ENCODE measurements at regions not wholly inside any gene's neighbourhood (a gene's known extent, or its start where the extent isn't known, plus 50 kb on each side); places are given as distances from the start of the nearest gene placed in this dataset.

DNA sequence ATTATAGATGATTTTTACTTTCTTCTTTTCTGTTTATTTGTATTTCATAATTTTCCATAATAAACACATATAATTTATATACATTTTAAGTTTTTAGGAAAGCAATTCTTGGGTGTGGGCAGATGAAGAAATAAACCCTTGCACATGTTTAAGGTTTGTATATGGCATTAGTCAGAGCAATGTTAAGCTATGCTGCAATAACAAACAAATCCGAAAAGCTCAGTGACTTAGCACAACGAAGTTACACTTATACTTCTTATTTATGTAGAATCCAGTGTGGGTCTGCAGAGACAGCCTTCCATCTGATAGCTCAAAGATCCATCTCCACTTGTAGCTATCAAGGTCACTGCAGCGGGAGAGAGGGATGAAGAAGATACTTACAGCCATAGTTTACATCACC, 68.5 kb upstream of the BARX2 start:
- TF ChIP-seq, protein P1, sequence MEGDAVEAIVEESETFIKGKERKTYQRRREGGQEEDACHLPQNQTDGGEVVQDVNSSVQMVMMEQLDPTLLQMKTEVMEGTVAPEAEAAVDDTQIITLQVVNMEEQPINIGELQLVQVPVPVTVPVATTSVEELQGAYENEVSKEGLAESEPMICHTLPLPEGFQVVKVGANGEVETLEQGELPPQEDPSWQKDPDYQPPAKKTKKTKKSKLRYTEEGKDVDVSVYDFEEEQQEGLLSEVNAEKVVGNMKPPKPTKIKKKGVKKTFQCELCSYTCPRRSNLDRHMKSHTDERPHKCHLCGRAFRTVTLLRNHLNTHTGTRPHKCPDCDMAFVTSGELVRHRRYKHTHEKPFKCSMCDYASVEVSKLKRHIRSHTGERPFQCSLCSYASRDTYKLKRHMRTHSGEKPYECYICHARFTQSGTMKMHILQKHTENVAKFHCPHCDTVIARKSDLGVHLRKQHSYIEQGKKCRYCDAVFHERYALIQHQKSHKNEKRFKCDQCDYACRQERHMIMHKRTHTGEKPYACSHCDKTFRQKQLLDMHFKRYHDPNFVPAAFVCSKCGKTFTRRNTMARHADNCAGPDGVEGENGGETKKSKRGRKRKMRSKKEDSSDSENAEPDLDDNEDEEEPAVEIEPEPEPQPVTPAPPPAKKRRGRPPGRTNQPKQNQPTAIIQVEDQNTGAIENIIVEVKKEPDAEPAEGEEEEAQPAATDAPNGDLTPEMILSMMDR (IDR thresholded peaks at IDR 0.05; ENCODE audit: partially characterized antibody, unreplicated experiment): no peak
- Mint-ChIP-seq H3K27ac (ENCODE audit: unreplicated experiment) (no peak overlapping the region), H3K9me3 (ENCODE audit: unreplicated experiment) (peaks cover 3% of the 10 kb centered on the region), H3K36me3 (ENCODE audit: unreplicated experiment) (peaks cover 11% of the 10 kb centered on the region), H3K4me3 (ENCODE audit: unreplicated experiment) (no peak overlapping the region), H3K27me3 (ENCODE audit: unreplicated experiment) (peaks cover 2% of the 10 kb centered on the region), H3K4me1 (ENCODE audit: low read depth, unreplicated experiment) (no peaks in the 10 kb centered on the region)
- DNase-seq: no peak

DNA sequence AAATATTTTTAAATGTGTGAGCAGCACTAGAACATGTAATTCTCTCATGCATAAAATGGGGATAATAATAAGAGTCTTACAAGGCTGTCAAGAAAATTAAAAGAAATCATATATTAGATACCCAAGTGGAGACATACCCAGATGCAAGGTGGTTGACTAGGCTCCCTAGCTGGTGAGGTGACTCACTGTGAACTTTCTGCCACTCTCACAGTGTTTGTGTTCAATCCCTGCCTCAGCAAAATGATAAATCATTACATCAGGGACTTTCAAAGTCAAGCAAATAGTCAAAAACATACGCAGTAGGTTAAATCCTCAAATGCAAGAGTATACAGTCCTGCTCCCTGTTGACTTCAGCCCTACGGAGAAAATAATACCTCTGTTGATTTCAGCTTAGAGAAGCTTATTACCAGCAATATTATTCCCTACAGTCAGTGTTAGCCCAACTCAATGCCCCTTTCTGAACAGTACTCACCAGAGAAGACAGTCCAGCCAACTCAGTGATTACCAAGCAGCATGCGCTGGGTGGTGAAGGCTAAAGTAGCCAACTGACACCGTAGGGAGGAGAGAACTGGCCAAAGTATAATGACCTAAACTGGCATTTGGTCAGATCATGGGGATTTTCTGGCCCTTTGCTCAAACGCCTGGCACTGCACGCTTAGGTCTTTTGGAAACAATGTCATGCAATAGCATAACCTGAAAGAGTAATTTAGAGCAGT, 73.1 kb upstream of the BARX2 start:
- no peaks in the 10 kb centered on the region for H3K9me3 Mint-ChIP-seq (ENCODE audit: unreplicated experiment)
- no peak overlapping the region for H3K27ac Mint-ChIP-seq (ENCODE audit: unreplicated experiment)
- H3K36me3 Mint-ChIP-seq (ENCODE audit: unreplicated experiment): no peaks in the 10 kb centered on the region
- H3K4me1 Mint-ChIP-seq (ENCODE audit: low read depth, unreplicated experiment): no peaks in the 10 kb centered on the region
- DNase-seq: no peak
- peaks cover 2% of the 10 kb centered on the region for H3K27me3 Mint-ChIP-seq (ENCODE audit: unreplicated experiment)
- H3K4me3 Mint-ChIP-seq (ENCODE audit: unreplicated experiment): no peak overlapping the region
- TF ChIP-seq, protein P1 (IDR thresholded peaks at IDR 0.05; ENCODE audit: partially characterized antibody, unreplicated experiment): no peak

DNA sequence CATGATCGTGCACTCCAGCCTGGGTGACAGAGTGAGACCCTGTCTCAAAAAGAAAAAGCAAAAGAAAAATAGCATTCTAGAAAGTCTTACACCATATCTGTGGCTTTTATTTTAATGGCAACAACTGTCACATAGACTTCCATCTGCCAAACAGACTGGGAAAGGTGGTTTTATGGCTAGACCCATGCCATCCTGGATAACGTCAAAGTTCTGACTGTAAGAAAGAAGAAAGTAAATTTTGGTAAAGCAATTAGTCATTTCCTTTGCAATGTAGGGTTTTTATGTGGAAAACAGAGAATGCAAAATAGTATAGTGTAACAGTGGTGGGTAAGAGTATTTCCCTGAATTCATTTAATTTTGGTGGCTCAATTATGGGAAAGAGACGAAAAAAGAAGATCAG, 75.5 kb upstream of the BARX2 start:
- no peaks in the 10 kb centered on the region for H3K36me3 Mint-ChIP-seq (ENCODE audit: unreplicated experiment)
- H3K27me3 Mint-ChIP-seq (ENCODE audit: unreplicated experiment): peaks cover 4% of the 10 kb centered on the region
- DNase-seq: no peak
- no peak overlapping the region for H3K4me3 Mint-ChIP-seq (ENCODE audit: unreplicated experiment)
- H3K27ac Mint-ChIP-seq (ENCODE audit: unreplicated experiment): no peak overlapping the region
- TF ChIP-seq, protein P1 (IDR thresholded peaks at IDR 0.05; ENCODE audit: partially characterized antibody, unreplicated experiment): no peak
- H3K4me1 Mint-ChIP-seq (ENCODE audit: low read depth, unreplicated experiment): peaks cover 1% of the 10 kb centered on the region
- no peaks in the 10 kb centered on the region for H3K9me3 Mint-ChIP-seq (ENCODE audit: unreplicated experiment)

DNA sequence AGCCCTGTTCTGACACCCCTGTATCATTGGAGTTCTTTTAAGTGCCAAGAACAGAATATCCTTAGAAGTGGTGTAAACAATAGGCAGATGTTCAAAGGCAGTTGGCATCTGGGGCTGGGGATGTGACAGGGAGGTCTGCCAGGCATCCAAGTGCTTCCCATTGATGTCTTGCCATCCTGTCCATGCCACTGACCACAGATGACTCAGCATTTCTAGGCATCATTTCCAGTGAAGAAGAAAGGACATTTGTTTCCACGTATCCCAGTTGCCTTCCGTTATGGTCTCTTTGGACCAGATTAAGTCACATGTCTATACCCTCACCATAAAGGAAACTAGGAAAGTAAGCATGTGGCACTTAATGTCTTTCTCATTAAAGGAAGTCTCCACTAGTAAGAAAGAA, 76.7 kb upstream of the BARX2 start:
- no peaks in the 10 kb centered on the region for H3K36me3 Mint-ChIP-seq (ENCODE audit: unreplicated experiment)
- peaks cover 1% of the 10 kb centered on the region for H3K4me1 Mint-ChIP-seq (ENCODE audit: low read depth, unreplicated experiment)
- H3K9me3 Mint-ChIP-seq (ENCODE audit: unreplicated experiment): no peaks in the 10 kb centered on the region
- H3K27ac Mint-ChIP-seq (ENCODE audit: unreplicated experiment): no peak overlapping the region
- peaks cover 7% of the 10 kb centered on the region for H3K27me3 Mint-ChIP-seq (ENCODE audit: unreplicated experiment)
- H3K4me3 Mint-ChIP-seq (ENCODE audit: unreplicated experiment): no peak overlapping the region
- DNase-seq: no peak
- TF ChIP-seq, protein P1 (IDR thresholded peaks at IDR 0.05; ENCODE audit: partially characterized antibody, unreplicated experiment): no peak

DNA sequence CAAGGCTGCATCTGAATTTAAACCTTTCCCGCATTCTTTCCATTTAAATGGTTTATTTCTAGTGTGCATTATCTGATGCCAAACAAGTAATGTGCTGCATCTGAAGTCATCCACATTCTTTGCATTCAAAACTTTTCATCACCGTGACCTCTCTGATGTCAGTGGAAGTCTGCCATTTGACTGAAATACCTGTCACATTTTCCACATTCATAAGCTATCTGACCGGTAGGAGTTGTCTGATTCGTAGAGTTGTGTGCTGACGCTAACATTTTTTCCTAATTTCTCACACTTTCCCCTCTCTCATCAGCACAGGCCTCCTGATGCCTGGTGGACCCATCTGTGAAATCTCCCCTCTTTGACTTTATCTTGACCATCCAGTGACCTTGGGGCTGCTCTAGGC, 79.9 kb upstream of the BARX2 start:
- no peak overlapping the region for H3K4me3 Mint-ChIP-seq (ENCODE audit: unreplicated experiment)
- TF ChIP-seq, protein P1 (IDR thresholded peaks at IDR 0.05; ENCODE audit: partially characterized antibody, unreplicated experiment): no peak
- DNase-seq: no peak

More for the DNA sequence above, 79.9 kb upstream of the BARX2 start:
- H3K4me1 Mint-ChIP-seq (ENCODE audit: low read depth, unreplicated experiment): peaks cover 1% of the 10 kb centered on the region
- peaks cover 6% of the 10 kb centered on the region for H3K27me3 Mint-ChIP-seq (ENCODE audit: unreplicated experiment)
- no peaks in the 10 kb centered on the region for H3K36me3 Mint-ChIP-seq (ENCODE audit: unreplicated experiment)
- H3K27ac Mint-ChIP-seq (ENCODE audit: unreplicated experiment): no peak overlapping the region
- H3K9me3 Mint-ChIP-seq (ENCODE audit: unreplicated experiment): no peaks in the 10 kb centered on the region
